Head of caudate nucleus (tissue), 42 donors: ENCODE measurements at regions not wholly inside any gene's neighbourhood (a gene's known extent, or its start where the extent isn't known, plus 50 kb on each side); places are given as distances from the start of the nearest gene placed in this dataset.

Source experiments
- DNase-seq, 42 donors: peaks; one replicate each; pipeline versions ENCODE4 v3.0.0 to v3.0.0-alpha.2; 2020 to 2021; ENCODE audit warnings: mixed read lengths in 7 of 42
- intact Hi-C: fragments of 100-400 bp; cut with DNase I; formaldehyde crosslinking; loops from one replicate; pipeline ENCODE4 v1.15.0; 2022

DNA sequence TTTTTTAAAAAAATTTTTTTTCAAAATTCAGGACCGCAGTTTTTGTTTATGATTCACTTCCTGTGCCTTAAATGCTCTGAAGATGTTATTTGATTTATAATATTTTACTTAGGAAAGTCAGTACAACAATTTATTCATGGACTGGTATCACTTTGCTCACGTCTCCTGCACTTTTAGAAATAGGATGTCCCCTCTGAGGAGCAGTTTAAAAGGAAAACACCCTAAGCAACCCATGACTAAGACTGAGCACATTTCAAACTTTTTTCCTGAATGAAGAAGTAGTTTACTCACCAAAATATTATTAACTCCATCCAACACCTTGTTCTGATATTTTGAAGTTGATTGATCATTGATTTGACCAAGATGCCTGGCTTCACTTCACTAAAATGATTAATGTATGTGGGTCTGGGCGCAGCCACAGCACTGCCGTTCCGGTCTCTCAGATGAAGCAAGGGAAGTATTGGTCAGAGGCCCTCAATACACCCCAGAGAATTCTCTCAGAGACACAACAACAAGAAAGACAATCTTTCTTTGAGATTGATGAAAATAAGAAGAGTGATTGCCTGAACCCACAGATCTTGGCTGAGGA, 223.9 kb downstream of the TGFB2 start:
- intact Hi-C loops: no loop called here
- no peak for DNase-seq

DNA sequence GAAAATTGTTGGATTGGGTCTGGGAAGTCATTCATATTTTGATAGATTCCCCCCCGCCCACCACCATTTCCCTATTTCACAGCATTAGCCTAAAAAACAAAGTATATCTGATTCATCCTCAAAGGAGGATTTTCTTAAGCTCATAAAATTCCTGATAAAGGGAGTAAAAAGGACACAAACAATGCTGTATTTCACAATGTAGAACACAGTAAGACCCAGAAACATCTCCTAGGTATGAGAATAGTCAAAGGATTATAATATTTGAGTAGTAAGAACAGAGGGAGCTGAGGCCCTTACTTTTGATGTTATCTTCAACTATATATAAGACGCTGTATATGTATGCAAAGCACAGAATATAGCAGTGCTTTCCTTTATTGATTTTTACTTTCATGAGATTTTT, 225.3 kb downstream of the TGFB2 start:
- intact Hi-C loops: no loop called here
- no peak for DNase-seq

DNA sequence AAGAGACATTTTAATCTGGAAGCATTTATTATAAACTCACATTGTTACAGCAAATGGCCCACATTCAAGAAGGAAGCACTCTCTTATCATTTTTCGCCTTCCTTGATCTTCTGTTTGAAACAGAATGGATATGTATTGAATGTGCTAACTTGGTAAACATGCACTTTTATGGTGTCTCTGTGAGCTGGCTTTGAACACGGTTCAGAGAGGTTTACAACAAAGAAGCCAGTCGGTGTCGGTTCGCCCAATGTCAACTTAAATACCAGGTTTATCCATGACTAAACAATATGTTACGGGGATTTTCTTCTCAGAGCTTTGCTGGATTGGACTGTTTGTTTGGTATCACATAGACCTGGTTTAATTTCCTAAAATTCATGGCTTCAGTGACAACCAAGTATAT, 226.4 kb downstream of the TGFB2 start:
- intact Hi-C loops: no loop called here
- DNase-seq: no peak

GRCh38 chr1:218572050-218572449, 226.9 kb downstream of the TGFB2 start:
- DNase-seq: no peak
- intact Hi-C loops: no loop called here

DNA sequence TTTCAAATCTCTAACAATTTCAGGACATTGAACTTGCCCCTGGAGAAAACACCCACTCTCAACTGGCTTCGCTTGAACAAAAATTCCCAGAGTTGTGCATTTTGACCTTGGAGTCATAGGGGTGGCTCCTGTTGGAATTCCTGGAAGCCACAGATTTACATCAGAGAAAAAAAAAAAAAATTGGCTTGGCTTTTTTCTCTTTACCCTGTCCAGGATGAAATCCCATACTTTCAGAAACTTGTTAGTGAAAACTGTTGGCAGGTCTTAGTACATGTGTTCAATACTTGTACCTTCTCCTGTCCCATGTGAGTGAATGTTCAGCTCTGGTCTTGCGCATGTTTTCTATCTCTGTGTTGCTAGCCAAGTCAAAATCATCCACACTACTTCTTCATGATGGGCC, 228.8 kb downstream of the TGFB2 start:
- intact Hi-C loops: no loop called here
- no peak for DNase-seq

GRCh38 chr1:218575079-218575478, 229.9 kb downstream of the TGFB2 start:
- no peak for DNase-seq
- intact Hi-C loops: no loop called here

DNA sequence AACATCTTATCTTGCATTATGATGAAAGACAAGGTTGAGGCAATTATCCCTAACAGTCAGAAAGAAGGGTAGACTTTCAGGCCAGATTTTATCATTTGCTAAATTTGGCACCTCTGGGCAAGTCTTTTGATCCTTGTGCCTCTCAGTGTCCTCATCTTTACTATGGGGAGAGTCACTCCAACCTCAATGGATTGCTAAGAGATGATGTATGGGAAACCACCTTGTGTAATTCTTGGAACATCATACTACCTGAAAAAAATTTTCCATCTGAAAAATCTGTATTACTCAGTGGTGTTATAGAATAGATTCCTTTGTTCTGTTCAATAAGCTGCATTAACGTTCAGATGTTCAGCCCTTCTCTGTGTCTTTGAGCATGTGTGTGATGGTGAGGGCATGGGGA, 230.7 kb downstream of the TGFB2 start:
- DNase-seq: no peak
- intact Hi-C loops: no loop called here

DNA sequence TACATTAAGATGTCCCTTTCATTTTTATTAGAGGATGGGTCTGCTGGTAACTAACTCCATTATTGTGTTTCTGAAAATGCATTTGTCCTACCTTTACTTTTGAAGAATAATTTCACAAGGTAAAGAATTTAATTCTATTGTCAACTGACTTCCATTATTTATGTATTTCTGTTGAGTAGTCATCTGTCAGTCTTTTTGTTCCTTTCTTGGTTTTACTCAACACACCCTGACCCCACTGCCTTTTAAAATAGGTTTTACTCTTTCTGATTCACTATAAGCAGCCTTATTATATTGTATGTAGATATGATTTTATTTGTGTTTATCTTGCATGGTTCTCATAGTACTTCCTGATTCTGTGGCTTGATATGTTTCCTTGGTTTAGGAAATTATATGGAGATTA, 237.5 kb downstream of the TGFB2 start:
- intact Hi-C loops: no loop called here
- DNase-seq: no peak

- intact Hi-C loops: no loop called here
Observed at GRCh38 chr1:218584418-218585155, 239.5 kb downstream of the TGFB2 start.

GRCh38 chr1:218585511-218586184, 240.5 kb downstream of the TGFB2 start:
- no peak for DNase-seq
- intact Hi-C loops: no loop called here

More at GRCh38 chr1:218584418-218585155, 239.5 kb downstream of the TGFB2 start:
- DNase-seq: no peak

- intact Hi-C loops: no loop called here
- no peak for DNase-seq
Observed at GRCh38 chr1:218587900-218588299, 242.8 kb downstream of the TGFB2 start.

GRCh38 chr1:218588540-218589172, 243.5 kb downstream of the TGFB2 start:
- intact Hi-C loops: no loop called here
- no peak for DNase-seq

GRCh38 chr1:218589487-218589886, 244.4 kb downstream of the TGFB2 start:
- intact Hi-C loops: no loop called here
- no peak for DNase-seq

- intact Hi-C loops: no loop called here
- no peak for DNase-seq
Observed at GRCh38 chr1:218591966-218592365, 246.8 kb downstream of the TGFB2 start.

GRCh38 chr1:218592688-218593087, 247.6 kb downstream of the TGFB2 start:
- intact Hi-C loops: no loop called here
- no peak for DNase-seq

GRCh38 chr1:218600968-218601367, 255.8 kb downstream of the TGFB2 start:
- intact Hi-C loops: no loop called here
- no peak for DNase-seq

- intact Hi-C loops: no loop called here
Observed at GRCh38 chr1:218604217-218604616, 259.1 kb downstream of the TGFB2 start.

DNA sequence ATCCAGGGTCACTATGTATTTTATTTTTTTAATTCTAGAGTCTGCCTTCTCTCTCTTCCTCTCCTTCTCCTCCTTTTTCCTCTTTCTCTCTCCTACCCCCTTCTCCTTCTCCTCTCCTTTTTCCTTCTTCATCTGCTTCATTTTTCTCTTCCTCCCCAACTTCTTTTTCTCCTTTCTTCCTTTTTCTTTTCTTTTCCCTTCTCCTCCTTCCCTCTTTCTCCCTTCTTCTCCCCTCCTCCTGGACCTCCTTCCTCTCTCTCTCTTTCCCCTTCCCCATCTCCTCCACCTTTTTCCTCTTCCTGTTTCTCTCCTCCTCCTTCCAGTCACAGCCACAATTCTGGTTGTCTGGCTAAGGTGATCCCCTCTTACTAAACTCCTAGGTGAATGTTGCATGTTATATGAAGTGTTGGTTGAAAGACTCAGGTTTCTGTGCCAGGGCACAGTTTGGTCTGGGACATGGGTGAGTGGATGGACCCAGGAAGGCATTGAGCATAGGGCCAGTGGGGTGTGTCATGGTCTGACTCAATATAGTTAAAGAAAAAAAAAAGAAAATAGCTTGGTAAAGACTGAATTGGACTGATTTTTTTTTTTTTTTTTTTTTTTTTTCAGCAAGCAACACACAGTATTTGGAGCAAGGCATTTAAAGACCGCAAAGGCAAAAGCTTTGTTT, 266.9 kb downstream of the TGFB2 start:
- no peak for DNase-seq
- intact Hi-C loops: no loop called here

More at GRCh38 chr1:218604217-218604616, 259.1 kb downstream of the TGFB2 start:
- DNase-seq: no peak

DNA sequence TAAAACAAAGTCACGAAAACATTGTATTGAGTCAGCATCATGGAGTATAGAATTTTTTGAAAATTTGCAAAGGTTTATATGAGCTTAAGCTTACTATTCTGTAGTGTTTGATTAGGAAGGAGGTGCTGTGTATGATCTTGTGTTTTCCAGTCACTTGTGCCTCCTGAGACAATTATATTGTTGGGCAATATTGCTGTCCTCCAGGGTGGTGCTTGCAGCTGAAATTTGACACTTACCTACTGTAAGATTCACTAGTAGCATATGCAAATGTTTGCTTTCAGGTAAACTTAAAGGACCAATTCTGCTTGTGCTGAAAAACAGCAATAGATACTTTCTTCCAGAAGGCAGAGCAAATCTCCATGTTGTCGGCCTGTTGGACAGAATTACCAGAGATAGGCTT, 268.0 kb downstream of the TGFB2 start:
- DNase-seq: no peak
- intact Hi-C loops: no loop called here

- intact Hi-C loops: no loop called here
- DNase-seq: no peak
Observed at GRCh38 chr1:218614031-218614430, 268.9 kb downstream of the TGFB2 start.
